Skeletal muscle tissue (tissue), 3 donors: ENCODE measurements at regions not wholly inside any gene's neighbourhood (a gene's known extent, or its start where the extent isn't known, plus 50 kb on each side); places are given as distances from the start of the nearest gene placed in this dataset.

Experiments
- H3K27ac ChIP-seq: one replicate; pipeline ENCODE4 v1.7.0; 2013; ENCODE audit warnings: mild to moderate bottlenecking, low read depth, low read length, inconsistent platforms
- H3K27me3 ChIP-seq, 3 donors: one replicate each; pipeline ENCODE4 v1.7.0; 2013; ENCODE audit warnings: low read length in 3 of 3; ENCODE audit not compliant: control insufficient read depth in 3 of 3, insufficient read depth in 3 of 3
- H3K36me3 ChIP-seq, 3 donors: one replicate each; pipeline ENCODE4 v1.7.0; 2013; ENCODE audit warnings: low read length in 3 of 3; ENCODE audit not compliant: control insufficient read depth in 3 of 3, insufficient read depth in 3 of 3
- H3K4me1 ChIP-seq, 3 donors: one replicate each; pipeline ENCODE4 v1.7.0; 2013; ENCODE audit warnings: low read length in 3 of 3, mild to moderate bottlenecking in 3 of 3; ENCODE audit not compliant: control insufficient read depth in 3 of 3, insufficient read depth in 3 of 3
- H3K4me3 ChIP-seq, 3 donors: one replicate each; pipeline ENCODE4 v1.7.0; 2013; ENCODE audit warnings: low read length in 3 of 3
- H3K9ac ChIP-seq, 3 donors: one replicate each; pipeline ENCODE4 v1.7.0; 2013; ENCODE audit warnings: low read length in 3 of 3, mild to moderate bottlenecking in 3 of 3, moderate library complexity in 2 of 3, low read depth in 1 of 3
- H3K9me3 ChIP-seq, 3 donors: one replicate each; pipeline ENCODE4 v1.7.0; 2013; ENCODE audit warnings: low read length in 3 of 3; ENCODE audit not compliant: control insufficient read depth in 3 of 3
- donor health status: Osteomylitis.

DNA sequence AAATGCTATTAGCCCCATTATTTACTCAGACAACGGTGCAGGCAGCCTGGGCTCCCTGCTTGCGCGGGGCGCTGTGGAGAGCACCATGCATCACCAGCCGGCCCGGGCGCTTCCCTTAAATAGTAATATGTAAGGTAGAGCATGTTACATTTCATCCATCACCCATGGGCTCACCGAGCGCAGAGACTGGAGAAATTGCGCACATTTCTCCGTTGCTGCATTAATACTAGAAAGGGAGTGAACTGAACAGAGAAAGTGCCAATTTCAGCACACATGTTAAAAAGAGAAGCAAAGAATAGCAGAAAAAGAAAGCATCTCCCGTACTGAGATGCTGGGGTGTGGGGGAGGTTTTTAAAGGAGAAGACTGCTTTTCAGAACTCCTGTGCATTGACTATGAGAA lies 400.3 kb downstream of the ZSWIM6 start:
- peak overlapping the region in 1 of 3 donors; percentile 23 for H3K4me3 ChIP-seq
- peaks cover 0 to 15% (median 0%) of the 10 kb centered on the region in 3 donors for H3K27me3 ChIP-seq
- no peaks in the 10 kb centered on the region for H3K36me3 ChIP-seq
- no peaks in the 10 kb centered on the region for H3K9me3 ChIP-seq
- no peak overlapping the region for H3K9ac ChIP-seq
- no peak overlapping the region for H3K27ac ChIP-seq
- no peaks in the 10 kb centered on the region for H3K4me1 ChIP-seq

DNA sequence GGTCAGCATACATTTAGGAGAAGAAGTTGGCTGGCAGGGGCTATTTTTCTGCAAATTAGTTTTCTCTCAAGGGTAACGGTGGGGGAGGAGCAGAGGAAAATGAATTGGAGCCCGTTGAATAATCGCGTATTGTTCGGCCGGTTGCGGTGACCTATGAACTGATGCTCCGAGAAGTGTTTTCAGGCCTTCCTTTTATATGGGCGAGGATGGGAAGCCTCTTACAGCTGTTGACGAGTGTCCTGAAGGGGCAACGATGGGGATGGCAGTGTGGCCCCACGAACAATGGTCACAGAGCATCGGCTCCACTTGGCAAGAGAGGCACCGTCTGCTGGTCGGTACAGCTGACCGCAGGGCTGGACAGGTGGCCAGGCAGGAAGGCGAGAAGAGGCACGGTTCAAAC lies 400.7 kb downstream of the ZSWIM6 start:
- no peaks in the 10 kb centered on the region for H3K9me3 ChIP-seq
- no peaks in the 10 kb centered on the region for H3K36me3 ChIP-seq
- no peaks in the 10 kb centered on the region for H3K4me1 ChIP-seq
- peaks cover 0 to 15% (median 0%) of the 10 kb centered on the region in 3 donors for H3K27me3 ChIP-seq
- H3K4me3 ChIP-seq = no peak overlapping the region
- no peak overlapping the region for H3K27ac ChIP-seq
- no peak overlapping the region for H3K9ac ChIP-seq

- Histone ChIP-seq H3K9ac (no peak overlapping the region), H3K27ac (no peak overlapping the region), H3K4me3 (no peak overlapping the region), H3K4me1 (no peaks in the 10 kb centered on the region), H3K36me3 (no peaks in the 10 kb centered on the region), H3K9me3 (no peaks in the 10 kb centered on the region), H3K27me3 (peaks cover 0 to 15% (median 0%) of the 10 kb centered on the region in 3 donors)
Observed at GRCh38 chr5:61734001-61734400, 401.9 kb downstream of the ZSWIM6 start.

GRCh38 chr5:61734966-61735365 lies 402.9 kb downstream of the ZSWIM6 start:
- Histone ChIP-seq H3K9me3 (no peaks in the 10 kb centered on the region), H3K4me3 (no peak overlapping the region), H3K36me3 (no peaks in the 10 kb centered on the region), H3K4me1 (no peaks in the 10 kb centered on the region), H3K27me3 (peaks cover 0 to 15% (median 0%) of the 10 kb centered on the region in 3 donors), H3K9ac (no peak overlapping the region), H3K27ac (no peak overlapping the region)

DNA sequence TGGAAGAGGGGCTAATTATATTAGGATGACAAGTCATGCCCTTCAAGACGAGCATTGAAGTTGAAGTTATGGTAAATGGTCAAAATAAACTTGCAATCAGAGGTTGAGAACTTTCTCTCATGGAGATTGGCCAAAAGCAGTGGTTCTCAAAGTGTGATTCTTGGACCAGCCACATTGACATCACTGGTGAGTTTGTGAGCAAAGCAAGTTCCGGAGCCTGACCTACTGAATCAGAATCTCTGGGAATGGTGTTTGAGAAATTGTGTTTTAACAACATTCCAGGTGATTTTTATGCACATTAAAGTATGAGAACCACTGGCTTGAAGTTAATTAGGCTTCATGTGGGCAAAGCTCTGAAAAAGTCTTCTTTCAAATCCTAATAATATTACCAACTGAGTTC lies 403.5 kb downstream of the ZSWIM6 start:
- no peak overlapping the region for H3K27ac ChIP-seq
- H3K4me3 ChIP-seq = no peak overlapping the region
- H3K9me3 ChIP-seq = no peaks in the 10 kb centered on the region
- H3K36me3 ChIP-seq = no peaks in the 10 kb centered on the region
- peaks cover 0 to 15% (median 0%) of the 10 kb centered on the region in 3 donors for H3K27me3 ChIP-seq
- H3K9ac ChIP-seq = no peak overlapping the region
- no peaks in the 10 kb centered on the region for H3K4me1 ChIP-seq

GRCh38 chr5:61735995-61736394 lies 403.9 kb downstream of the ZSWIM6 start:
- Histone ChIP-seq H3K9me3 (no peaks in the 10 kb centered on the region), H3K27me3 (peaks cover 0 to 15% (median 0%) of the 10 kb centered on the region in 3 donors), H3K4me1 (no peaks in the 10 kb centered on the region), H3K27ac (no peak overlapping the region), H3K36me3 (no peaks in the 10 kb centered on the region), H3K9ac (no peak overlapping the region), H3K4me3 (no peak overlapping the region)

DNA sequence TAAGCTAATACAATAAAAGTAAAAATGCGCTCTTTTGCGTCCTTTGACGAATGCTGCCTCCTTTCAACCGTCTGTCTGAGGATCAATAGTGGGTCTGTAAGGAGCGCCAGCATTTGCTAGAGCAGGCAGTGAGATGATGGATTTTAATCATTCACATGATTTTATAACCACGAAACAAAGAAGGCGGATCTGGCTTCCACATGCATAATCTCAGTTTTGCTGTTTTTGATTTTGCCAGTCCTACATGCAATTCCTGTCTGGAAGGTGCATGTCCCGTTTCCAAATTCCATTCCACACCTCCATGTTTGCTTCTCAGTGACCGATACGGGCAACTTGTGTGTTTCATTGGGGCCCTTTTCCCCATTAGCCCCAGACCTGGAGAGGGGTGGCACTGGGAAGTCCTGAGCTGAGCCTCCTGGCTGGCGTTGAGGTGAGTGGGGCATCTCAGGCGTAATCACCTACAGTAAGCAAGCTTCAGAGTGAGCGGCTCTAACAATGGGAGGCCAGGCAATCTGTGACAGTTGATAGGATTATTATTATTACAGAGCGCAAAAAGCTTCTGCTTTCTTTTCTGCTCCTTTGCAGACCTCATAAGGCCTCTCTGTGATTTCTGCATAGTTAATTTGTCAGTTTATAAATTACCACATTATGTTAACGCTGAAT lies 405.4 kb downstream of the ZSWIM6 start:
- peaks cover 0 to 3% (median 0%) of the 10 kb centered on the region in 3 donors for H3K27me3 ChIP-seq
- no peaks in the 10 kb centered on the region for H3K36me3 ChIP-seq
- H3K4me3 ChIP-seq = no peak overlapping the region
- no peak overlapping the region for H3K27ac ChIP-seq
- no peaks in the 10 kb centered on the region for H3K9me3 ChIP-seq
- H3K9ac ChIP-seq = no peak overlapping the region
- H3K4me1 ChIP-seq = no peaks in the 10 kb centered on the region

DNA sequence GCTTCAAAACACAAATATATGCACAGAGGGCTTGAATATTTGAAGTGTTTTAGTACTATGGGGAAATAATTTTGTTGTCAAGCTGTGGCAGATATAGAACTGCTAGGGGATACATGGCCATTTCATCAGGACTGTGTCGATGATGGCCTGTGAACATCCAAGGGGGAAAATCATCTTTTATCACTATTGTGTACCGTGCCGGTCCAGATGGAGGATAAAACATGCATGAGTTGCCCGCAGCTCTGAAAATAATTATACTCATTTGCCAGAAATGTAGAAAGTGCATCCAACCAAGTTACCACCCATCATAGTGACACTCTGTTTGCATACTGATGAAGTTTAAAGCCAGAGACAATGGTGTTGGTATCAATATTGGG lies 405.9 kb downstream of the ZSWIM6 start:
- no peaks in the 10 kb centered on the region for H3K36me3 ChIP-seq
- H3K9me3 ChIP-seq = no peaks in the 10 kb centered on the region
- no peaks in the 10 kb centered on the region for H3K4me1 ChIP-seq
- H3K9ac ChIP-seq = no peak overlapping the region
- no peaks in the 10 kb centered on the region for H3K27me3 ChIP-seq
- H3K4me3 ChIP-seq = no peak overlapping the region
- H3K27ac ChIP-seq = no peak overlapping the region

DNA sequence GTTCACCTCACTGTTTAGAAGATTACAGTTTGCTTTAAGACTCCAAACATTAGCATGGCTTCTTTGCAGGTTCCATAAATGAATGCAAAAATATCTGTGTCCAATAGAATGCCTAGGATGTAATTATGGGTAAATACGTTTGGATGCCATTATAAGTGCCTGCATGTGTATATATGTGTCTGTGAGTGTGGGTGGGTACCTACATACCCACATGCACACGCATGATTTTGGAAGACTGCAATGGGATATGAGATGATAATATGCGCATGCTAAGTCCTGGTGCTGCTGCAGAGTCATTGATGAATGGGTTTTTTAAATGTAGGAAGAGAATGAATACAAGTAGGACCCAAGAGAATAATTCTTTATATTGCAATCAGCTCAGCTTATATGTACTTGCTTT lies 406.4 kb downstream of the ZSWIM6 start:
- Histone ChIP-seq H3K27me3 (no peaks in the 10 kb centered on the region), H3K9me3 (no peaks in the 10 kb centered on the region), H3K27ac (no peak overlapping the region), H3K4me1 (no peaks in the 10 kb centered on the region), H3K36me3 (no peaks in the 10 kb centered on the region), H3K4me3 (no peak overlapping the region), H3K9ac (no peak overlapping the region)

- Histone ChIP-seq H3K9me3 (no peaks in the 10 kb centered on the region), H3K9ac (no peak overlapping the region), H3K27ac (no peak overlapping the region), H3K4me3 (no peak overlapping the region), H3K27me3 (no peaks in the 10 kb centered on the region), H3K4me1 (no peaks in the 10 kb centered on the region), H3K36me3 (no peaks in the 10 kb centered on the region)
Observed at GRCh38 chr5:61744690-61745619, 412.9 kb downstream of the ZSWIM6 start.
